T-helper 2 cell treated with Interferon-gamma antibody and Interleukin-4, amounts not matched to agents 100 ng/mL and 5 ng/mL, for 36 hours (primary cell): ENCODE measurements at regions not wholly inside any gene's neighbourhood (a gene's known extent, or its start where the extent isn't known, plus 50 kb on each side); places are given as distances from the start of the nearest gene placed in this dataset.
"Not testable (repeated sequence)": the region's sequence is repeated elsewhere in the genome, so short reads cannot be mapped to it uniquely, and the experiment has no call there.

Experiments
- intact Hi-C: fragments of 100-400 bp; cut with micrococcal nuclease; formaldehyde crosslinking; loops from one replicate; pipeline ENCODE4 v1.15.1; 2023

GRCh38 chr15:96135166-96136093 is 195.1 kb upstream of the NR2F2 start:
- intact Hi-C loops = no loop called here

GRCh38 chr15:96138985-96139384 is 191.5 kb upstream of the NR2F2 start:
- intact Hi-C loops = no loop called here

GRCh38 chr15:96142498-96142897 is 188.0 kb upstream of the NR2F2 start:
- intact Hi-C loops = no loop called here

- intact Hi-C loops = no loop called here
Measured at GRCh38 chr15:96144734-96145133, 185.8 kb upstream of the NR2F2 start.

GRCh38 chr15:96146726-96147125 is 183.8 kb upstream of the NR2F2 start:
- intact Hi-C loops = no loop called here

- intact Hi-C loops = no loop called here
Measured at GRCh38 chr15:96147267-96147666, 183.2 kb upstream of the NR2F2 start.

GRCh38 chr15:96150254-96150653 is 180.2 kb upstream of the NR2F2 start:
- intact Hi-C loops = no loop called here

- intact Hi-C loops = not testable (repeated sequence)
Measured at GRCh38 chr15:96151749-96152148, 178.8 kb upstream of the NR2F2 start.

- intact Hi-C loops = no loop called here
Measured at GRCh38 chr15:96153929-96154328, 176.6 kb upstream of the NR2F2 start.

GRCh38 chr15:96158938-96159337 is 171.6 kb upstream of the NR2F2 start:
- intact Hi-C loops = no loop called here

- intact Hi-C loops = no loop called here
Measured at GRCh38 chr15:96160269-96160668, 170.2 kb upstream of the NR2F2 start.

- intact Hi-C loops = no loop called here
Measured at GRCh38 chr15:96160800-96161199, 169.7 kb upstream of the NR2F2 start.

- intact Hi-C loops = no loop called here
Measured at GRCh38 chr15:96162322-96162721, 168.2 kb upstream of the NR2F2 start.

GRCh38 chr15:96165081-96165480 is 165.4 kb upstream of the NR2F2 start:
- intact Hi-C loops = no loop called here

- intact Hi-C loops = no loop called here
Measured at GRCh38 chr15:96165775-96166174, 164.7 kb upstream of the NR2F2 start.

GRCh38 chr15:96166223-96167200 is 164.0 kb upstream of the NR2F2 start:
- intact Hi-C loops = no loop called here

- intact Hi-C loops = not testable (repeated sequence)
Measured at GRCh38 chr15:96170616-96170978, 159.9 kb upstream of the NR2F2 start.

- intact Hi-C loops = no loop called here
Measured at GRCh38 chr15:96170979-96171739, 159.3 kb upstream of the NR2F2 start.

GRCh38 chr15:96171853-96172296 is 158.6 kb upstream of the NR2F2 start:
- intact Hi-C loops = no loop called here

GRCh38 chr15:96172417-96172816 is 158.1 kb upstream of the NR2F2 start:
- intact Hi-C loops = no loop called here

GRCh38 chr15:96176831-96177230 is 153.7 kb upstream of the NR2F2 start:
- intact Hi-C loops = no loop called here
